RKO (cell line): ENCODE measurements at regions not wholly inside any gene's neighbourhood (a gene's known extent, or its start where the extent isn't known, plus 50 kb on each side); places are given as distances from the start of the nearest gene placed in this dataset.
"Not testable (repeated sequence)": the region's sequence is repeated elsewhere in the genome, so short reads cannot be mapped to it uniquely, and the experiment has no call there.

Source experiments
- DNase-seq: peaks from one replicate; pipeline ENCODE4 v3.0.0-alpha.2; 2016; ENCODE audit warnings: low spot score

DNA sequence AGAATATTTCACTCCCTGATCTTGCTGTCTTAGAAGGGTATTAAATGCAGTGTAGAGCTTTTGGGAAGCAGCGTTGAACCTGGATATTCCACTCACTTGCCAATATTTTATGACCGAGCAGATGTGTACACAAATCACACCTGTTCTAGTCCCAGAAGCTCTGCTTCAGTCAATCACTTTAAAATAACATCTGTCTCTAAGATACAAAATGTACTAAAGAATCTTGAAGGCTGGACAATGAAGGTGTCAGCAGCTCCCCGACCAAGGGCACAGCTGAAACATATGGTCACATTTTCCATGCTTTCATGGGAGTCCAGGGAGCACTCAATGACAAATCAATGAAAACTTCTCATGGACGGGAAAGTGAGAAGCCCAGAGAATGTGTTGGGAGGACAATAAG lies 668.3 kb downstream of the PRIM2 start:
- DNase-seq: not testable (repeated sequence)

DNA sequence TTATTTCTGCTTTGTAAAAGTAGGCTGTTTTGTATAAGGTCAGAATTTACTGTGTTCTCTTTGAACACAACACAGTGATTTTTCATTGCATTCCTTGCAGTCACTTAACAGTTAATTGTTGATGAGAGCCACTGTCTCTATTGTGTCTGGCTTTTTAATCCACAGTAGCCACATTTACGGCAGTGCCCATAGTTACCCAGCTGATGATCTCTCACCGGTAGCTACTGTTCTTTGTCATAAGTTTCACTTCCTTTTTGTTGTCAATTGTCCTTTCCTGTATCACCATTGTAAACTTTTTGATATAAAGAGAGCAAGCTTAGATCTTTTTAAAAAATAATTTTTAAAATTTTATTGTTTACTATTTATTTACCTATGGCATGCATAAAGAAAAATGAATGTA lies 669.2 kb downstream of the PRIM2 start:
- DNase-seq: not testable (repeated sequence)

DNA sequence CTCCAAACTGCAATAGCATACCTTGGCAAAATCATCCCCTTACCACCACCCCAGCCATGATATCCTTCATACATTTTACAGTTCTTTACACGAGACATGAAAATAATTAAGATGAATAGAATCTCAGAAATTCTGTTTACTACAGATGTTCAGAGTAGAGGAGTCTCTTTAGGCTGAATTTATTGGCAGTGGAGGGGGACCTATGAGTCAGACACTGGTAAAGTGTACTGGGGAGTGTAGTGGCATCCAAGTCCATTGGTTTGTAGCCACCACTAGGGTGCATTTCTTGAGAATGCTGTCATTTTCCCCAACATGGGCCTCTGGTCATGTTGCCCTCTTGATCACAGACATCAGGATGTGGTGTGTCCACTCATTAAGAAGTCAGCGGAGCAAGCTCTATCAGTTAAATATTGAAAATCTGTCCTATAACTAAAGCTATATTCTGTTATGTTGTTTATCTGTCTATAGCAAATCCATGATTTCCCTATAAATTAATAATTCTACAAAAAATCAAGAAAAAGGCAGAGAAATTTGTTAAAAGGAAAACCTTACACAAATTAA lies 672.2 kb downstream of the PRIM2 start:
- peak; percentile 9 for DNase-seq

DNA sequence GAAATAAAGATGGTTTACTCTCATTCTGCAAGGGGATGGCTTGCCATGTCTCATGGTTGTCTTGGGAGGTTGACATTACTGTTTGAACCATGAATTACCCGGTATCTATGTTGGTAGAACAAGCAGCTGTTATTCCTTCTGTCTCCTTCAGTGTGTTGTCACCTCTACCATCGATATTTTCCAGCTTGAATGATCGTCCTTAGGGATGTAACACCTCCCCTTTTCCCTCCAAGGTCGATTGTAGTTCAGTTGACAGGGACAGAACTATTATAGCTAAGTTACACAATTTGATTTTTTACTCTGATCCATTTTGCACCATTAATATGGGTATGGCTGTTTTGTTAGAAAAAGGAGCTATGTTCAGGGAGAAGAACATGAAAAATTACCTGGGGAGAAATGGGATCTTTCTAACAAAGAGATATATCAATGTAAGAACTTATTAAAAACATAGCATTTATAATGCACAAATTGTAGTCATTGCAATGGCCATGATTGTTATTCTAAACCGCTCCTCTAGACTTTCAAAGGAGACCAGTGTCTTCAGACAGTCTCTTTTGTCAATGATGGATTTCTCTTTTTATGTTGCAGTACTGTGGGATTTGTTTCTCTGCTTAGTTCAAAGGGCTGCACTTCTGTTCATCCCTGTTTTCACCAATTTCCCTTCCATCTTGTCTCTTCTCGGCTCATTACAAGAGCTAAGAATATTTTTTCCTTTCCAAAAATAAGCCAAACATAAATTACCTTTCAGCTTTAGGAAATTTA lies 681.6 kb downstream of the PRIM2 start:
- DNase-seq: not testable (repeated sequence)

DNA sequence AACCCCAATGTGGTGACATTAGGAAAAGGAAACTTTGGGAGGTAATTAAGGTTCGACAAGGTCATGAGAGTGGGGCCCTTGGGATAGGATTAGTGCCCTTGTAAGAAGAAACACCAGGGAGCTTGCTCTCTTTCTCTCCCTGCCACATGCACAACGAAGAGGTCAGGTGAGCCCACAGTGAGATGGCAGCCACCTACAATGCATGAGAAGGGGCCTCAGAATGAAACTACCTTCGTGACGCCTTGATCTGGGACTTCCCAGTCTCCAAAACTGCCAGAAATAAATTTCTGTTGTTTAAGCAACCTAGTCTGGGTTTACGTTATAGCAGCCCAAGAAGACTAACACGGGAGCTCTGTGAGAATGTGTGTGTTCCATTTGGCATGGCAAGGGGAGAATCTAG lies 682.8 kb downstream of the PRIM2 start:
- not testable (repeated sequence) for DNase-seq

DNA sequence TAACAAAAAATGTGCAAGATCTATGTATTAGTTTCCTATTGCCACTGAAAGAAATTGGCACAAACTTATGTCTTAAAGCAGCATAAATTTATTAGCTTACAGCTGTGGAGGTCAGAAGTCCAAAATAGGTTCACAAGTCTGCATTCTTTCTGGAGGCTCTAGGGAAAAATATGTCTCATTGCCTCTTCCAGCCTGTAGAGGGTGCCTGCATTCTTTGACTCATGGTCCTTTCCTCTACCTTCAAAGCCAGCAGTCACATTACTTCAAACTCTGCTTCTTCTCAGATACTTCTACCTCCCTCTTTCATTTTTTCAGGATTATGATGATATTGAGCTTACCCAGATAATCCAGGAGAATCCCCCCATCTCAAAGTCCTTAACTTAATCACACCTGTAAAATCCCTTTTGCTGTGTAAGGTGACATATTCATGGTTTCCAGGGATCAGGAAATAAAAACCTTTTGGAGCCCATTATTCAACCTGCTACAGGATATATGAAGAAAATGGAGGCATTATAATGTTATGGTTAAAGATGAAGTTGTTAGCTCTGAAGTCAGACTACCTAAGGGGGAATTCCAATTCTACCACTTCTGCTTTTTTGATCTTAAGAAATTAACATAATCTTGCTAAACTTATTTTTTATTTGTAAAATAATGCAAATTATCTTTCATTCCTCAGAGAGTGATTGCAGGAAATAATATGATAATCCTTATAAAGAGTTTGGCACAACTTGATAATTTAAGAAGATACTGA lies 686.2 kb downstream of the PRIM2 start:
- peak; percentile 49 for DNase-seq

DNA sequence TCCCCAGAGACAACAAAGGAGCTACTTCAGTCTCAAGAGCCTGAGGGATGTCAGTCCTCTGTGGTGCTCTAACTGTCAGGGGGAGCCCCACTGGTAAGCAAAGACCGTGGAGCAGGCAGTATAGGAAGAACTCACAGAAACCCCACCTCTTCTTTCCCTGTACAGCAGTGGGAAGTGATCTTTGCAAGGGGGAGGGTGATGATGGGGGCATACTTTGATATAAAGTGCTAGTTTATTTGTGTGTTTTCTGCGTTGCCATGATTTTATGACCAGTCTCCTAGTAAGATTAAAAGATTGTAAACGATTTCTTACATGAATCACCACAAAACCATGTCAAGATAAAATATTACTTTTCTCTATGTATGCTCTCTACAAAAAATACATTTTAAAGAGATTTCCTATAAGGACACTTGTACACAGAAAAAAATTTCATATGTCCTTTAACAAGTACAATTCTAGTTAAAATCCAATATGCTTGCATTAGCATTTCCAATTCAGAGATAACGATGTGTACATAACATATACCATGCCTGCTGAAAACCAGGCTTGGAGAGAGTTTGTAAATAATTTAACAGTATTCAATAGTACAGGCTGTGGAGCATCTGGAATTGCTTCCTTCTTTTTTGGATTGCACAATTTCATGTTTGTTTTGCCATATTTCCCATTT lies 690.0 kb downstream of the PRIM2 start:
- DNase-seq: not testable (repeated sequence)

DNA sequence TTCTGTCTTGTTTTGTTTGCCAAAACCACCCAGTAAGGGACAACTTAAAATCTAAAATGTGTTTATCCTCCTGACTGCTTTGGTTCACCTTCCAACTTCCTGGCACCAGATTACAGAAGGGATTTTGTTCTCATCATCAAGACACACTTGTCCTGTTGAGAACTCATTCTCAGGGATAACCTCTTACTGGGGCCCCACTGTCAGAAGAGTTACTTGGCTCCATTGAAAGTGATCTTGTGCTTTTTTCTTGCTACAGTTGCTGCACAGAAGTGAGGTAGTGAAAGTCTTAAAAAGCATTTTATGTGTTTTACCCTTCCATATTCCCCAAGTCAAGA lies 690.5 kb downstream of the PRIM2 start:
- not testable (repeated sequence) for DNase-seq

DNA sequence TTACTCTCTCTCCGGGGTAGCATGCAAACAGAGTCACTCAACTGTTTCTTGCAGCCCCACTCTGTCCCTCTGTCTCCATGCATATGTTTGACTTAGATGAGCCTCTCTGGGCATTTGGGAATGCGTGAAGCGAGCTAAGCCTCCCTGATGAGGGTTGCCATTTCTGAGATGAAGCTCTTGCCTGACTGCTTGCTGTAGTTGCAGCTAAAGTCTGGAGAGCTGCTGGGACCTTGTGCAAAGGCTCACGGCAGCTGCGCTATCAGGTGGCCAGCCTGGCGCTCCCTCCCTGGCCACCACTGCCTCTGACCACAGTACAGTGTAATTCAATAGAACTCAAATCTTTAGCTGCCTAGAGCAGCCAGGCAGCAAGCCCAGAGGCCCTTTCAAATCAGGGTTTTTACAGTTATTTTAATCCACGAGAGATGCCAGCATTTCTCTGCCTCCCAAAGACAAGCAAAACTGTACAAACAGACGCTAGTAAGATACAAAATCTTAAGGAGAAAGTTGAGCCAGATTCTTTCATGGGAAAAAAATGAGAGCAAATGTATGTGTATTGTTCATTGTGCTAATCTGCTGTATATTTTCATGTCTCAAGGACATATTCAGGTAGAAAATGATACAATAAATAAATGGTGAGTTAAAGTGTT lies 694.6 kb downstream of the PRIM2 start:
- DNase-seq: not testable (repeated sequence)

DNA sequence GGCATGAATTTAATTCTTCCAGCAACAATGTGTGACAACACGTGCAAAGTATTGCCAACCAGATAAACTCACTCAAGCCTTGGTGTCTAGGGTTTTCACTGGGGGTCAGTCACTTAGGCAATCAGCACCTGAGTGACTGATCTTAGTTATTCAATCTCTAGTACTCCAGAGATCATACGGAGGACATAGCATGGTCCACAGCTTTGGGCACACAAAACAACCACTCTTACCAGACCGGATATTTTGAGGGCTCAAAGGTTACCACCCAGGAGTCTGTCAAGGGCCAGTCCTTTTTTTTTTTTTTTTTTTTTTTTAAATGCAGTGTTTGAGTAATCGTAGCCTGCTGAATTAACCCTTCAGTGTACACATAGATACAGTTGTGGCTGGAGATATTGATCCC lies 699.2 kb downstream of the PRIM2 start:
- not testable (repeated sequence) for DNase-seq

DNA sequence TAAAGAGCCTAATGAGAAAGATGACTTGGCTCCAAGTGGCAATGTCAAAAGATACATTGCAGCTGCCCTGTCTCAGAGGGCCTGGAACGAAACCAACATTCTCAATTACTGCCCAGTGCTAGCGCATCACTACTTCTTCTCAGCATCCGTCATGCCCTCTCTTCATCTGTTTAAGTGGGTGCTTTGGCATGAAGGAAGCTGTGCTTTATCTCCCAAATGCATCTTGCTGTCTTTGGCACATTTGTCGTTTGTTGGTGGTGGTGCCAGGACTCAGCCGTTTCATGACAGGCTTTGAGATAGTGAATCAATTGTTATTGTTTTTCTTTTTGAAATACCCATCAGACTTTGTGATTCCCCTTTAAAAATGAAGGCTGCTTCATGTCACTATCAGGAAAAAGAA lies 710.8 kb downstream of the PRIM2 start:
- not testable (repeated sequence) for DNase-seq

DNA sequence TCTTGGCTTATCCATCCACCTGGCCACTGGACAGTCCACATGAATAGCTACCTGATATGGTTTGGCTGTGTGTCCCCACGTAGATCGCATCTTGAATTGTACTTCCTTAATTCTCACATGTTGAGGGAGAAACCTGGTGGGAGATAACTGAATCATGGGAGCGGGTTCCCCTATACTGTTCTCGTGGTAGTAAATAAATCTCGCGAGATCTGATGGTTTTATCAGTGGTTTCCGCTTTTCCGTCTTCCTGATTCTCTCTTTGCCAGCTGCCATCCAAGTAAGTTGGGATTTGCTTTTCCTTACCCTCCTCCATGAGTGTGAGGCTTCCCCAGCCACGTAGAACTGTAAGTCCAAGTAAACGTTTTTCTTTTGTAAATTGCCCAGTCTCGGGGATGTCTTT lies 720.8 kb downstream of the PRIM2 start:
- not testable (repeated sequence) for DNase-seq

DNA sequence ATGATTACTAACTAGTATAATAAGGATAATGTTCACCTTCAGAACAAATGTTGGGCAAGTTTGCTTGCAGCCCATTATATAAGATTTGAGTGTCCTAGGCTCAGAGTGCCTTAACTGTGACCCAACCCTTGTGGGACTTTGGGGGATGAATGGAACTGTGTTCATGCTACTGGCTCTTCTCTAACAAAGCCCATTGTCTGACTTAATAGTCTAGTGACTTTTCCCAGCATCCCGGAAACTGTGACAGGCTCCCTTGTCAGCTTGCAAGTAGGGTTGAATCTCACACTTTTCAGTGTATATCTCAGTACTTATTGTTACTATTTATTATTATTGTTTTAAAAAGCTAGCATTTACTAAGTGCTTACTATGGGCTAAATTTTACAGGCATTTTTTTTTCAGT lies 729.2 kb downstream of the PRIM2 start:
- not testable (repeated sequence) for DNase-seq

DNA sequence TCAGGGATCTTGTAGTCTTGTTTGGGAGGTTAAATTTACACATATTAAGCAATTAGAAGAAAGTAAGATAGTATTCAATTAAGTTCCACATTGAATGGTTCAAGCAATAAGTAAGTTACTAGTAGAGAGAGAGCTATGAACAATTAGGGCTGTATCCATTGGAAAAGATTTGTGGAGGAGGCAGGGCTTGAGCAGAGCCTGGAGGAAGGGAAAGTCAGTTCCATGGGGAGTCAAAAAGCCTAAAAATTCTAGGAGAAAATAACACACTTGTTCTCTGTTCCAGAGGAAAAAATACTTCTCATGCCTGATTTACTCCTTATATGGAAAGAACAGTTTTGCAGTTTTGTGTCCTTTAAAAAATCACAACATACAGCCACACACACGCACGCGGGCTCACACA lies 730.0 kb downstream of the PRIM2 start:
- DNase-seq: not testable (repeated sequence)

DNA sequence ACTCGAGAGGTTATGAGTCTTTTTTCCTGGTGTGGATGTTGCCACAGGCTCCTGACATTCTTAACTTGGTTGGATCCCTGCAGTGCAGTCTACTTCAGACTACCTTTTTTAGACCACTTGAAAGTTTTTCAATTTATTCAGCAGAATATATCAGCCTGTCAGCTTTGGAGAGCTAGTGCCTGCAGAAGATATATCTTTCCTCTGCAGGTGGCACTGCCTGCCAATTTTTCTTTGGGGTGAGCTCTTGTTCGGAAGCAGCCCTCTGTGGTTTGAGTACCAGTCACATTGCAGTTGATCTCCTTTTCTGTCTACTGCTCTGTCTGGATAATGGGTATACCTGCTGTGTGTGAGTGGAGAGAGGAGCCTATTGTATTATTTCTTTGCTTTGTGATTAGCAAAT lies 730.4 kb downstream of the PRIM2 start:
- peak; percentile 10 for DNase-seq

DNA sequence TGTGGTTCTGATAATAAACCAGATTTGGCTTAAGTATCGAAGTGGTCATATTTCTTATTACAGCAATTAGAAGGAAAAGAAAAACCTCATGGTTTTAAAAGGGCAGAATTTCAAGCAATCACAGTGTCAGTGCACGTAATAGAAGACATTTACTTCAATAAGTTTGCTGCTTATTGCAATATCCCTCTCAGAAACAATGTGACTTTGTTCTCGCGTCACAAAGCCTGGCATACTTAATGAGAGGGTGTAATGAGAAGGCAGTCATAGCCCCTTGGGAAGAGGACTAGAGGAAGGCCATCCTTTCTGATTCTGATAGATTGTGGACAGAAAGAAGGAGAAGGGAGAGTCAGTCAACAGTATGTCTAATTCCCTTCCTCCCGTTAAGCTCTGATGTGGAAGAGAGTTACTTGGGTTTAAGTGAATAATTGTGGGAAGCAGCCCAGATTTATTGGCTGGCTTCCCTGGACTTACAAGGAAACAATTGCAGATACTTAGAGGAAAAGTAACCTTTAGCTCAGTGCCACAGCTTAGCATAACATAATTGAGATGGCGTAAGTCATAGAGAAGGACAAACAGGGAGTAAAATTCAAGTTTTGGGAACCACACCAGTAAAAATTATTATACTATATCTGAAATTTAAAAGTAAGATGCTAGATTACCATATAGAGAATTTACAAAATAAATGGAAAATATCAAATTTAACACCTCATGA lies 738.2 kb downstream of the PRIM2 start:
- DNase-seq: not testable (repeated sequence)

DNA sequence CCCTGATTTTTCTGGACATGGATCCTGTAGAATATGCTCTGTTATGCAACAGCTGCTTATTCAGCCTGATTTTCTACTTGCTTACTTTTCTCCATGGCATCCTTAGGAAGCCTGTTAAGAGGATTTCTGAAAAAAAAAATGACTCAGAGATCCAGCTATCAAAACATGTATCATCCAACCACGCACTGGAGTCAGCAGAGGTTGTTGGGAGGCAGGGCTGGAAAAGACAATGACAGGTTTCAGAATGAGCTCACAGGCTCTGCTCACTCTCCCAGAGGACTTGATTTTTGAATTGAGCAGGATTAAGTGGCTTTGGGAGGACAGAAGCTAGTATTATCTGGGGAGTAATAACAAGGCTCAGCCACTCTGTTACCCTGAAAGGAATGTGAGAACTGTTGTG lies 742.3 kb downstream of the PRIM2 start:
- DNase-seq: peak; percentile 64

DNA sequence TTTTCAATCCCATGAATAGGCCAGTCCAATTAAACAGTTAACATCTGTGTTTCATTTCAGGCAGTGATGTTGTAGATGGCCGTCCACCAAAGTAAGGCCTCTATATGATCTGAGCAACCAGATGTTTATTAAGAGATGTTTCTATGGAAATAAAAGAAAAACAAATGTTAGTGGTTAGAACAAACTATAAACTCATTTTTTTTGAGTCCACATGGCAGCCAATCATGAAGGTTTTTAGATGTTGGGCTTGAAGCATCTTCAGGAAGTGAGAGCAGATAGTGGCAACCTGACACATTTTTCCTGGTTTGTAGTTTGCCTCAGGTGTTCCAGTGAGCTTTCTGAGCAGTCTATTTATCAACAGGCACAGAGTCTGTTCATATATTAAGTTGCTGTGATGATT lies 746.1 kb downstream of the PRIM2 start:
- not testable (repeated sequence) for DNase-seq

DNA sequence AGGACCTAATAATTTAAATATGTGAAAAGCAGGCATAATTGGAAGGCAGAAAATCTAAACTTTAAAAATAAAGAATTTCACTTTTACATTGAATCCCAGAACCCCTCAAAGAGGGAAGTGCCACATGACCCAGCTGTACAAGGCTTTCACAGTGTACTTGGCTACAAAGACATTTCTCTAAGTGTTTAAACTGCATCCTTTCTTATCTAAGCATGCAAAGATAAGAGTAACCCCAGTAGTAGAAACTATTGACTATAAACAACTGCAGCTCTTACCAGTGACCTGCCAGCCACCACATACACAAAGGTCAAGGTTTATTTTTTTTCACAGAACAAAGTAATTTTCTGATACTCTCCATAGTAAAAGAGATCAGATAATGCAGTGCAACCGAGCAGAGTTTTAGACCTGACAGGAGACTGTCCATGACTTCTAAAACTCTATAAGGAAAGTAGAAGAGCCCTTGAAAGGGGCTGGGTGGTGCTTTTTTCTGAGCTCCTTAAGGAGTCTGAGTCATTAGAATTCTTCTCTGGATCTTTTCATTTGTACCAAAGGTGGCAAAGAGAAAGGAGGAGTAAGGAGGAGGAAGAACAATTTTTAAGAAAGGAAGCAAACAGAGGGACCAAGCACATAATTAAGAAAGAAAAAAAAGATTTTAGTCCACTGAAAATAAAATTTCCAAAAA lies 750.6 kb downstream of the PRIM2 start:
- DNase-seq: not testable (repeated sequence)

DNA sequence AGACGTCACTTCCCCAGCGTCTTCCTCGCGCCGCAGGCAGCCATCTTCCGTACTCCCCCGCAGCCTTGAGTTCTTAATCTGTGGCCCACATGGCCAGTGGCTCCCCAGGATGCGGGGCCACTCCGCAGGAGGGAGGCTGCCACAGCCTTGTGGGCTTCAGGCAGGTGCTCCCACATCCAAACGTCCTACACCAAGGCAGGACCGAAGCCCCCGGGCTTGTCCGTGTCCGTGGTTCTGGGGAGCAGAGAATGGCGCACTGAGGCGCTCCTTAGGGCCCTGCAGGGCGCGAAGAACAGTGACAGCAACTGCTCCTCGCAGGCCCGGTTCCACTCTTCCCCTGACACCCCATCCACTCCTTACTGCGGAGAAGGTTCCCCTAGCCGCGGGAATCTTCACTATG lies 755.8 kb downstream of the PRIM2 start:
- no peak for DNase-seq

DNA sequence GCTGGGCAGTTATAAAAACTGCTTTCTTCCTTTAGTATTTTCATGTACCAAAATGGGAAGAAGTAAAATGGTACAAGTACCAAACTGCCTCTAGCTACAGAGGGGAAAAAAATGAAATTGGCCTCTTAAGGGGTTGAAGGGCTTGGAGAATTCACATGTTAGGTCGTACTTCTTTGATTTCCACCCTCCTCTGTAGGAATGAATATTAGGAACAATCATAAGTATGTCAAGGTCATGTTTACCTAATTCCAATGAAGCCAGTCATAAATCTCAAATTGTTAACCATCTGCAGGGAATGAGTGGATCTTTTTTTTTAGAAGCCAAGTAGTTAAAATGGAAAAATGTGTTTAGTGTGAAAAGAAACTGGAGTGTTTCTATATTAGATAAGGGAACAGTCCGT lies 772.6 kb downstream of the PRIM2 start:
- DNase-seq: not testable (repeated sequence)
